GM23338 (cell line): ENCODE measurements at regions not wholly inside any gene's neighbourhood (a gene's known extent, or its start where the extent isn't known, plus 50 kb on each side); places are given as distances from the start of the nearest gene placed in this dataset.

ENCODE experiments used
- ATAC-seq: fragments of 200-7000 bp; cut with Tn5 transposase; 3 replicates; pipeline ENCODE4 v1.9.1; 2020
- DNase-seq: peaks from one replicate; pipeline ENCODE4 v3.0.0-alpha.2; 2015; ENCODE audit warnings: low spot score
- H2AFZ ChIP-seq: fragments of 200-600 bp; sonication (generic); 2 replicates; pipeline ENCODE4 v1.8.0; 2016; ENCODE audit warnings: antibody characterized with exemption, mild to moderate bottlenecking, moderate library complexity
- H3F3A ChIP-seq: fragments of 200-600 bp; sonication (generic); replicated peaks from 2 replicates; pipeline ENCODE4 v1.8.0; 2017; ENCODE audit warnings: antibody characterized with exemption, mixed run types, low read depth
- H3K27ac ChIP-seq: fragments of 200-600 bp; sonication (generic); 2 replicates; pipeline ENCODE4 v1.6.1; 2016; ENCODE audit warnings: low read depth
- H3K27me3 ChIP-seq: fragments of 200-600 bp; sonication (generic); 2 replicates; pipeline ENCODE4 v1.8.0; 2016; ENCODE audit warnings: mild to moderate bottlenecking, mixed run types, moderate library complexity; ENCODE audit not compliant: insufficient read depth
- H3K36me3 ChIP-seq: fragments of 200-600 bp; sonication (generic); 2 replicates; pipeline ENCODE4 v1.8.0; 2016; ENCODE audit warnings: mild to moderate bottlenecking; ENCODE audit not compliant: insufficient read depth
- H3K4me1 ChIP-seq: fragments of 200-600 bp; sonication (generic); 2 replicates; pipeline ENCODE4 v1.8.0; 2016; ENCODE audit warnings: mild to moderate bottlenecking, moderate library complexity; ENCODE audit not compliant: insufficient read depth
- H3K4me2 ChIP-seq: fragments of 200-600 bp; sonication (generic); 2 replicates; pipeline ENCODE4 v1.7.1; 2017; ENCODE audit warnings: mixed run types
- H3K4me3 ChIP-seq: fragments of 200-600 bp; sonication (generic); 2 replicates; pipeline ENCODE4 v1.6.1; 2016; ENCODE audit warnings: mixed run types
- H3K79me2 ChIP-seq: fragments of 200-600 bp; sonication (generic); replicated peaks from 2 replicates; pipeline ENCODE4 v1.8.0; 2017; ENCODE audit warnings: mild to moderate bottlenecking; ENCODE audit not compliant: insufficient read depth
- H3K9me2 ChIP-seq: fragments of 200-600 bp; sonication (generic); 2 replicates; pipeline ENCODE4 v1.8.0; 2017; ENCODE audit not compliant: insufficient read depth
- H4K20me1 ChIP-seq: fragments of 200-600 bp; sonication (generic); replicated peaks from 2 replicates; pipeline ENCODE4 v1.8.0; 2017; ENCODE audit warnings: mild to moderate bottlenecking; ENCODE audit not compliant: insufficient read depth
- H3K27ac Mint-ChIP-seq: 2 replicates; pipeline ENCODE4 v1.8.0; 2020; ENCODE audit warnings: inconsistent platforms, mild to moderate bottlenecking, moderate library complexity, mixed read lengths
- H3K27me3 Mint-ChIP-seq: 3 replicates; pipeline ENCODE4 v1.8.0; 2022; ENCODE audit warnings: low read depth, mild to moderate bottlenecking, moderate library complexity, mixed read lengths, inconsistent platforms; ENCODE audit not compliant: insufficient read depth, poor library complexity
- H3K36me3 Mint-ChIP-seq: 3 replicates; pipeline ENCODE4 v1.8.0; 2021; ENCODE audit warnings: low read depth, mild to moderate bottlenecking, inconsistent platforms, moderate library complexity, mixed read lengths
- H3K4me1 Mint-ChIP-seq: 3 replicates; pipeline ENCODE4 v1.8.0; 2020; ENCODE audit warnings: mild to moderate bottlenecking, inconsistent platforms, mixed read lengths
- H3K4me3 Mint-ChIP-seq: 3 replicates; pipeline ENCODE4 v1.8.0; 2021; ENCODE audit warnings: moderate library complexity, mild to moderate bottlenecking, inconsistent platforms, mixed read lengths
- H3K9me3 Mint-ChIP-seq: 3 replicates; pipeline ENCODE4 v1.8.0; 2020; ENCODE audit warnings: moderate library complexity, mild to moderate bottlenecking, inconsistent platforms, mixed read lengths
- CREB1 ChIP-seq: fragments of 250-450 bp; sonication (Bioruptor Pico); IDR thresholded peaks from 2 replicates; pipeline ENCODE4 v1.5.0; 2020; ENCODE audit warnings: low read depth, mild to moderate bottlenecking, moderate library complexity
- EZH2 ChIP-seq: fragments of 200-600 bp; sonication (generic); IDR thresholded peaks from one replicate; pipeline ENCODE4 v1.8.0; 2017; ENCODE audit warnings: antibody characterized with exemption, mild to moderate bottlenecking, low read depth; ENCODE audit not compliant: unreplicated experiment
- EZH2phosphoT487 ChIP-seq: fragments of 200-600 bp; sonication (generic); IDR thresholded peaks from one replicate; pipeline ENCODE4 v1.8.1; 2018; ENCODE audit warnings: antibody characterized with exemption; ENCODE audit not compliant: unreplicated experiment
- JUNB ChIP-seq: IDR thresholded peaks from one replicate; pipeline ENCODE4 v1.6.1; 2016; ENCODE audit warnings: antibody characterized with exemption; ENCODE audit not compliant: unreplicated experiment
- NANOG ChIP-seq: IDR thresholded peaks from 2 replicates; pipeline ENCODE4 v1.6.1; 2016; ENCODE audit warnings: antibody characterized with exemption, borderline replicate concordance
- POLR2AphosphoS5 ChIP-seq: IDR thresholded peaks from 2 replicates; pipeline ENCODE4 v1.6.1; 2016; ENCODE audit warnings: antibody characterized with exemption, low read depth
- STAT1 ChIP-seq: IDR thresholded peaks from one replicate; pipeline ENCODE4 v1.6.1; 2016; ENCODE audit warnings: antibody characterized with exemption; ENCODE audit not compliant: unreplicated experiment
- ZNF114 ChIP-seq: fragments of 250-450 bp; sonication (Bioruptor Pico); IDR thresholded peaks from 2 replicates; pipeline ENCODE4 v1.5.0; 2020; ENCODE audit warnings: mild to moderate bottlenecking, moderate library complexity
- ZNF331 ChIP-seq: fragments of 250-450 bp; sonication (Bioruptor Pico); IDR thresholded peaks from 2 replicates; pipeline ENCODE4 v1.5.0; 2020; ENCODE audit warnings: low read depth, mild to moderate bottlenecking, moderate library complexity
- TF ChIP-seq, protein P1 (sequence below): IDR thresholded peaks from one replicate; pipeline ENCODE4 v1.6.1; 2018; ENCODE audit warnings: antibody characterized with exemption; ENCODE audit not compliant: unreplicated experiment
- TF ChIP-seq, protein P2 (sequence below), 2 experiments: fragments of 200-600 bp in 1 of 2; sonication (generic) in 1 of 2; conservative IDR thresholded peaks; 2 replicates each; pipeline versions ENCODE4 v1.5.1 to v1.6.1; 2016 to 2017; ENCODE audit warnings: antibody characterized with exemption in 2 of 2, low read depth in 2 of 2, mild to moderate bottlenecking in 2 of 2, moderate library complexity in 1 of 2
- TF ChIP-seq, protein P3 (sequence below): fragments of 250-450 bp; sonication (Bioruptor Pico); IDR thresholded peaks from 2 replicates; pipeline ENCODE4 v1.5.0; 2020; ENCODE audit warnings: mild to moderate bottlenecking, moderate library complexity
- TF ChIP-seq, protein P4 (sequence below): IDR thresholded peaks from 2 replicates; pipeline ENCODE4 v1.6.1; 2016; ENCODE audit warnings: antibody characterized with exemption

GRCh38 chr5:52017567-52017966, 634.3 kb downstream of the ISL1 start:
- no peaks in the 10 kb centered on the region for H3K9me2 ChIP-seq
- Mint-ChIP-seq H3K36me3 (no peaks in the 10 kb centered on the region), H3K27me3 (no peaks in the 10 kb centered on the region), H3K9me3 (no peaks in the 10 kb centered on the region; the same call in 2 of the 3 replicates), H3K27ac (no peak overlapping the region), H3K4me1 (peaks cover 12% of the 10 kb centered on the region), H3K4me3 (no peak overlapping the region)
- no peaks in the 10 kb centered on the region for H3K79me2 ChIP-seq
- no peak overlapping the region for H2AFZ ChIP-seq
- ATAC-seq (no peak), DNase-seq (no peak)
- H3K27ac ChIP-seq: no peak overlapping the region
- TF ChIP-seq CREB1 (CRISPR knock-in tag) (no peak), EZH2phosphoT487 (no peak), NANOG (no peak), STAT1 (no peak), POLR2AphosphoS5 (no peak), JUNB (no peak), ZNF114 (CRISPR knock-in tag) (no peak), EZH2 (no peak), ZNF331 (no peak)
- TF ChIP-seq, protein P1, sequence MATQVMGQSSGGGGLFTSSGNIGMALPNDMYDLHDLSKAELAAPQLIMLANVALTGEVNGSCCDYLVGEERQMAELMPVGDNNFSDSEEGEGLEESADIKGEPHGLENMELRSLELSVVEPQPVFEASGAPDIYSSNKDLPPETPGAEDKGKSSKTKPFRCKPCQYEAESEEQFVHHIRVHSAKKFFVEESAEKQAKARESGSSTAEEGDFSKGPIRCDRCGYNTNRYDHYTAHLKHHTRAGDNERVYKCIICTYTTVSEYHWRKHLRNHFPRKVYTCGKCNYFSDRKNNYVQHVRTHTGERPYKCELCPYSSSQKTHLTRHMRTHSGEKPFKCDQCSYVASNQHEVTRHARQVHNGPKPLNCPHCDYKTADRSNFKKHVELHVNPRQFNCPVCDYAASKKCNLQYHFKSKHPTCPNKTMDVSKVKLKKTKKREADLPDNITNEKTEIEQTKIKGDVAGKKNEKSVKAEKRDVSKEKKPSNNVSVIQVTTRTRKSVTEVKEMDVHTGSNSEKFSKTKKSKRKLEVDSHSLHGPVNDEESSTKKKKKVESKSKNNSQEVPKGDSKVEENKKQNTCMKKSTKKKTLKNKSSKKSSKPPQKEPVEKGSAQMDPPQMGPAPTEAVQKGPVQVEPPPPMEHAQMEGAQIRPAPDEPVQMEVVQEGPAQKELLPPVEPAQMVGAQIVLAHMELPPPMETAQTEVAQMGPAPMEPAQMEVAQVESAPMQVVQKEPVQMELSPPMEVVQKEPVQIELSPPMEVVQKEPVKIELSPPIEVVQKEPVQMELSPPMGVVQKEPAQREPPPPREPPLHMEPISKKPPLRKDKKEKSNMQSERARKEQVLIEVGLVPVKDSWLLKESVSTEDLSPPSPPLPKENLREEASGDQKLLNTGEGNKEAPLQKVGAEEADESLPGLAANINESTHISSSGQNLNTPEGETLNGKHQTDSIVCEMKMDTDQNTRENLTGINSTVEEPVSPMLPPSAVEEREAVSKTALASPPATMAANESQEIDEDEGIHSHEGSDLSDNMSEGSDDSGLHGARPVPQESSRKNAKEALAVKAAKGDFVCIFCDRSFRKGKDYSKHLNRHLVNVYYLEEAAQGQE: no peak
- TF ChIP-seq, protein P2, sequence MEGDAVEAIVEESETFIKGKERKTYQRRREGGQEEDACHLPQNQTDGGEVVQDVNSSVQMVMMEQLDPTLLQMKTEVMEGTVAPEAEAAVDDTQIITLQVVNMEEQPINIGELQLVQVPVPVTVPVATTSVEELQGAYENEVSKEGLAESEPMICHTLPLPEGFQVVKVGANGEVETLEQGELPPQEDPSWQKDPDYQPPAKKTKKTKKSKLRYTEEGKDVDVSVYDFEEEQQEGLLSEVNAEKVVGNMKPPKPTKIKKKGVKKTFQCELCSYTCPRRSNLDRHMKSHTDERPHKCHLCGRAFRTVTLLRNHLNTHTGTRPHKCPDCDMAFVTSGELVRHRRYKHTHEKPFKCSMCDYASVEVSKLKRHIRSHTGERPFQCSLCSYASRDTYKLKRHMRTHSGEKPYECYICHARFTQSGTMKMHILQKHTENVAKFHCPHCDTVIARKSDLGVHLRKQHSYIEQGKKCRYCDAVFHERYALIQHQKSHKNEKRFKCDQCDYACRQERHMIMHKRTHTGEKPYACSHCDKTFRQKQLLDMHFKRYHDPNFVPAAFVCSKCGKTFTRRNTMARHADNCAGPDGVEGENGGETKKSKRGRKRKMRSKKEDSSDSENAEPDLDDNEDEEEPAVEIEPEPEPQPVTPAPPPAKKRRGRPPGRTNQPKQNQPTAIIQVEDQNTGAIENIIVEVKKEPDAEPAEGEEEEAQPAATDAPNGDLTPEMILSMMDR (conservative IDR thresholded peaks at IDR 0.05; ENCODE audit: low read depth in 2 of 2): no peak
- TF ChIP-seq, protein P3, sequence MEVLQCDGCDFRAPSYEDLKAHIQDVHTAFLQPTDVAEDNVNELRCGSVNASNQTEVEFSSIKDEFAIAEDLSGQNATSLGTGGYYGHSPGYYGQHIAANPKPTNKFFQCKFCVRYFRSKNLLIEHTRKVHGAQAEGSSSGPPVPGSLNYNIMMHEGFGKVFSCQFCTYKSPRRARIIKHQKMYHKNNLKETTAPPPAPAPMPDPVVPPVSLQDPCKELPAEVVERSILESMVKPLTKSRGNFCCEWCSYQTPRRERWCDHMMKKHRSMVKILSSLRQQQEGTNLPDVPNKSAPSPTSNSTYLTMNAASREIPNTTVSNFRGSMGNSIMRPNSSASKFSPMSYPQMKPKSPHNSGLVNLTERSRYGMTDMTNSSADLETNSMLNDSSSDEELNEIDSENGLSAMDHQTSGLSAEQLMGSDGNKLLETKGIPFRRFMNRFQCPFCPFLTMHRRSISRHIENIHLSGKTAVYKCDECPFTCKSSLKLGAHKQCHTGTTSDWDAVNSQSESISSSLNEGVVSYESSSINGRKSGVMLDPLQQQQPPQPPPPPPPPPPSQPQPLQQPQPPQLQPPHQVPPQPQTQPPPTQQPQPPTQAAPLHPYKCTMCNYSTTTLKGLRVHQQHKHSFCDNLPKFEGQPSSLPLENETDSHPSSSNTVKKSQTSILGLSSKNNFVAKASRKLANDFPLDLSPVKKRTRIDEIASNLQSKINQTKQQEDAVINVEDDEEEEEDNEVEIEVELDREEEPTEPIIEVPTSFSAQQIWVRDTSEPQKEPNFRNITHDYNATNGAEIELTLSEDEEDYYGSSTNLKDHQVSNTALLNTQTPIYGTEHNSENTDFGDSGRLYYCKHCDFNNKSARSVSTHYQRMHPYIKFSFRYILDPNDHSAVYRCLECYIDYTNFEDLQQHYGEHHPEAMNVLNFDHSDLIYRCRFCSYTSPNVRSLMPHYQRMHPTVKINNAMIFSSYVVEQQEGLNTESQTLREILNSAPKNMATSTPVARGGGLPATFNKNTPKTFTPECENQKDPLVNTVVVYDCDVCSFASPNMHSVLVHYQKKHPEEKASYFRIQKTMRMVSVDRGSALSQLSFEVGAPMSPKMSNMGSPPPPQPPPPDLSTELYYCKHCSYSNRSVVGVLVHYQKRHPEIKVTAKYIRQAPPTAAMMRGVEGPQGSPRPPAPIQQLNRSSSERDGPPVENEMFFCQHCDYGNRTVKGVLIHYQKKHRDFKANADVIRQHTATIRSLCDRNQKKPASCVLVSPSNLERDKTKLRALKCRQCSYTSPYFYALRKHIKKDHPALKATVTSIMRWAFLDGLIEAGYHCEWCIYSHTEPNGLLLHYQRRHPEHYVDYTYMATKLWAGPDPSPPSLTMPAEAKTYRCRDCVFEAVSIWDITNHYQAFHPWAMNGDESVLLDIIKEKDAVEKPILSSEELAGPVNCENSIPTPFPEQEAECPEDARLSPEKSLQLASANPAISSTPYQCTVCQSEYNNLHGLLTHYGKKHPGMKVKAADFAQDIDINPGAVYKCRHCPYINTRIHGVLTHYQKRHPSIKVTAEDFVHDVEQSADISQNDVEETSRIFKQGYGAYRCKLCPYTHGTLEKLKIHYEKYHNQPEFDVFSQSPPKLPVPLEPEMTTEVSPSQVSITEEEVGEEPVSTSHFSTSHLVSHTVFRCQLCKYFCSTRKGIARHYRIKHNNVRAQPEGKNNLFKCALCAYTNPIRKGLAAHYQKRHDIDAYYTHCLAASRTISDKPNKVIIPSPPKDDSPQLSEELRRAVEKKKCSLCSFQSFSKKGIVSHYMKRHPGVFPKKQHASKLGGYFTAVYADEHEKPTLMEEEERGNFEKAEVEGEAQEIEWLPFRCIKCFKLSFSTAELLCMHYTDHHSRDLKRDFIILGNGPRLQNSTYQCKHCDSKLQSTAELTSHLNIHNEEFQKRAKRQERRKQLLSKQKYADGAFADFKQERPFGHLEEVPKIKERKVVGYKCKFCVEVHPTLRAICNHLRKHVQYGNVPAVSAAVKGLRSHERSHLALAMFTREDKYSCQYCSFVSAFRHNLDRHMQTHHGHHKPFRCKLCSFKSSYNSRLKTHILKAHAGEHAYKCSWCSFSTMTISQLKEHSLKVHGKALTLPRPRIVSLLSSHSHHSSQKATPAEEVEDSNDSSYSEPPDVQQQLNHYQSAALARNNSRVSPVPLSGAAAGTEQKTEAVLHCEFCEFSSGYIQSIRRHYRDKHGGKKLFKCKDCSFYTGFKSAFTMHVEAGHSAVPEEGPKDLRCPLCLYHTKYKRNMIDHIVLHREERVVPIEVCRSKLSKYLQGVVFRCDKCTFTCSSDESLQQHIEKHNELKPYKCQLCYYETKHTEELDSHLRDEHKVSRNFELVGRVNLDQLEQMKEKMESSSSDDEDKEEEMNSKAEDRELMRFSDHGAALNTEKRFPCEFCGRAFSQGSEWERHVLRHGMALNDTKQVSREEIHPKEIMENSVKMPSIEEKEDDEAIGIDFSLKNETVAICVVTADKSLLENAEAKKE (CRISPR knock-in tag): no peak
- TF ChIP-seq, protein P4, sequence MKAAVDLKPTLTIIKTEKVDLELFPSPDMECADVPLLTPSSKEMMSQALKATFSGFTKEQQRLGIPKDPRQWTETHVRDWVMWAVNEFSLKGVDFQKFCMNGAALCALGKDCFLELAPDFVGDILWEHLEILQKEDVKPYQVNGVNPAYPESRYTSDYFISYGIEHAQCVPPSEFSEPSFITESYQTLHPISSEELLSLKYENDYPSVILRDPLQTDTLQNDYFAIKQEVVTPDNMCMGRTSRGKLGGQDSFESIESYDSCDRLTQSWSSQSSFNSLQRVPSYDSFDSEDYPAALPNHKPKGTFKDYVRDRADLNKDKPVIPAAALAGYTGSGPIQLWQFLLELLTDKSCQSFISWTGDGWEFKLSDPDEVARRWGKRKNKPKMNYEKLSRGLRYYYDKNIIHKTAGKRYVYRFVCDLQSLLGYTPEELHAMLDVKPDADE: no peak
- H3K4me3 ChIP-seq: no peak overlapping the region
- H4K20me1 ChIP-seq: no peaks in the 10 kb centered on the region
- no peaks in the 10 kb centered on the region for H3K36me3 ChIP-seq
- peaks cover 8% of the 10 kb centered on the region; the same call in 1 of the 2 replicates for H3K4me1 ChIP-seq
- H3F3A ChIP-seq: no peaks in the 10 kb centered on the region
- H3K27me3 ChIP-seq: no peaks in the 10 kb centered on the region
- H3K4me2 ChIP-seq: no peak overlapping the region
